HG02571 (cell line): ENCODE measurements at regions not wholly inside any gene's neighbourhood (a gene's known extent, or its start where the extent isn't known, plus 50 kb on each side); places are given as distances from the start of the nearest gene placed in this dataset.

ENCODE experiments used
- ATAC-seq: cut with Tn5 transposase; IDR thresholded peaks from one replicate; pipeline ENCODE4 v1.9.1; 2021; ENCODE audit warnings: mild to moderate bottlenecking, moderate library complexity; ENCODE audit not compliant: unreplicated experiment

DNA sequence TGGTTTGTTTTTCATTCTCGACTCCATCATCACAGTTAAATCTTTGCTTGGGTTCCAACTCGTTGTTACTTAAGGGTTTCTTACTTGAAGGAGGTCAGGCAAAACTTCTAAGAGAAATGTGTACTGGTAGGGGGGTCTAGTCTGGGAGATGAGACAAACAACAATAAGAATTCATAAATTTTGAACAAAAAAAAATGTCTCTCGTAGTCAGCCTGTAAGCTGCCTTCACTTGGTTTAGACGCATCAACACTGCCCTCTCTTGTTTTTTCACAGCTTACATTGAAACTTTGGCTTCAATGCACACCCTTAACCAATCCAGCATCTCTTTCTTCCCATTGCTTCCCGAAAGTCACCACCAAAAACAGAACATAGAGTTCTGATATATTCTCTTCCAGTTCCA is 576.4 kb upstream of the PIK3C3 start:
- no peak for ATAC-seq

DNA sequence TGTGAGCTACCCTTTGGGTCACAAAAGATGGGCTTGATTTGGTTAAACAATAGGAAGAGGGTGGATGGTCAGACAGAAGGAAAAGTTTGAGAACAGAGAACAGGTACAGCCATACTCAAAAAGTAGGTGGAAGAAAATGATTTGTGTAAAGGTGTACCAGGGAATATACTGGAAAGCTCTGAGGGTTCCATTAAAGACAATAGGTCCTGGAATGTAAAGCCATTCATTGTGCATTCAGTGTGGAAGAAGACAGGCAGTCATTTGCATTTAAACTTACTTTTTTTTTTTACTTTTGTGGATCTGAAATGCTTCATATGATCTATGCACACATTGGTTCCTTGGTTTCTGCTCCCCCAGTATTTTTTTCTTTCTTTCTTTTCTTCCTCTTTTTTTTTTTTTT is 581.4 kb upstream of the PIK3C3 start:
- ATAC-seq = no peak

DNA sequence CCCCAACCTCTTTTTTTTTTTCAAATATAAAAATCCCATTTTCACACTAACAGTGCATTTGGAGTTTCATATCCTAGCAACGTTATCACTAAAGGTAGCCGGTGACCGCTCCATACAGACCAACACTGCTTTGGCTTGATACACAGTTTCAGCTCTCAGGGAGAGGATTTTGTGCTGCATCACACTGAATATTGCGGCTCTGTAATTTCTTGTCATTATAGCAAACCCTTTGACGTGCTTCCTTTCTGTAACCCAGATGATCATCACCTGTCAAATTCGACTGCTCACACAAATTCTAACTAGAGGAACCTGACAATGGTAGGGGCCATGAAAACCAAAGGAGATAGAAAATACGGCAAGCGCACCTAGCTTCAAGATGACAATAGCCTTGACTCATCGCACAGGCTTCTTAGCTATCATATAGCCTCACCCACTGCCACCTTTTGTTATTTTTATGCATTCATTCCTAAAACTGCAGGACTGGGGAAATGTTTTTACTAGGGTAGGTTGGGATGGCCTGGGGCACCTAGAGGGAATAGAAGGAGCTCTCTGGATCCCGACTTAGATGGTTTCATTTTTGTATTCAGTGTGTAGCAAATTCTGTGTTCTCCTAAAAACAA is 582.9 kb upstream of the PIK3C3 start:
- no peak for ATAC-seq

DNA sequence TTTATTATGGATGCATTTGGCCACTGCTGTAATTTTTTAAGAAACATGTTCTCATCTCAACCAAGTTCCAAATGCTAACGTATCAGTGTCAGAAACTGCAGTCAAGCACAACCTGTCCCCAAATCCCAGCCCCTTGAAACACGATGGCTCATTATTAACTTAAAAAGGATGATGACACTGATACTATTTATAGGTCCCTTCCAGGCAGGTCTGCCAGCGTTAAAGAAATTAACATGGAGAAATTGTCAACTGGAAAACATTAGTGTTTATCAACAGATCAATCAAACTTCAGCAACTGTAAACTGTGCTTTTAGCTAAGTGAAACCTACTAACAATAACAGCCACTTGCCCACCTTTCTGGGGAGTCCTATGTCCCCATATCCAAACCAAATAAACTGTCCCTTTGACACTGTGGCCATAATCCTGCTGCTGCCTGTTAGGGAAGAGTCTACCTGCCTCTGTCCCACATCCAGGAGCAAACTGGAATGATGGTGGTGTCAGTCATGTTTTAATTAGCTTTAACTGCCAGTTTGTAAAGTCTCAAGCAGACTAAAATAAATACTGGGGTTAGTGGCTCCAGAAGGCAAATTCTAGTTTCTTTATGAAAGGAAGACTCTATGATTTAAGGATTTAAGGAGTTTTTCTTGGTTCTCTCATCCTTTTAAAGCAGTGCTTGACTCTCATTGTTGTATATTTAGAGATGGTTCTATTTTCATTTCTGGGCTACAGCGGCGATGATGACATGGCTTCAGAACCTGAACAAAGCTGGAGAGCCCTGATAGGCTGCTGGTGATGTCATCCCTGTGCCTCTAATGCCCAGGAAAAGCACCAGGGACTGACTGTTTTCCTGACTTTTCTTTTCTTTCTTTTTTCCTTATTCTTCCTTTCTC is 583.6 kb upstream of the PIK3C3 start:
- no peak for ATAC-seq

DNA sequence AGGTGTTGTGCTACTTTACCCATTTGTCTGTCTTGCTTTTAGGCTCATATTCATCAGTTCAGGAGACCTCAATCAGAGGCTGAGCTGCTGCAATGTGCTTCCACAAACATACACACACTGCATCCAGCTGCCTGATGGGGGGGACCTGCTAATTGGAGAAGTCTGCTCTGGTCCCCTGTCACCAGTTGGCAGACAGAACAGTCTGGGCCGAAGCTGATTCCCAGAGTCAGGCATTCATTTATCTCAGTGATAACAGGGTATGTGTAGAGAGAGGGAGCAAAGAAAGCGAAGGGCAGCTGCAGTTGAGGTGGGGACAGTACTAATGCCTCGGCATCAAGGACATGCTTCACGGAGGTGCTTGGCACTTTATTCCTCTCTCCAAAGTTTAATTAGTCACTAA is 584.3 kb upstream of the PIK3C3 start:
- no peak for ATAC-seq

DNA sequence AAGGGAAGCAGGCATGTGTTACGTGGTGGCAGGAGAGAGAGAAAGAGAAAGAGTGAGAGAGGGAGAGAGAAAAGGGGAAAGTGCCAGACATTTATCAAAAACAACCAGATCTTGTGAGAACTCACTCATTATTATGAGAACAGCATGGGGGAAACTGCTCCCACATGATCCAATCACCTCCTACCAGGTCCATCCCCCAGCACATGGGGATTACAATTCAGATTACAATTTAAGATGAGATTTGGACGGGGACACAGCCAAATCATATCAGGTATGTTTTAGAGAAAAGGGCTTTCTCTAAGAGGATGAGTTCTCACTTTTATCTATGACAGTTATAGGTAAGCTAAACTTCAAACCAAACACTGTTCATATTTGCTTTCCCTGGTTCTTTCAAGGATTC is 597.3 kb upstream of the PIK3C3 start:
- ATAC-seq = no peak

DNA sequence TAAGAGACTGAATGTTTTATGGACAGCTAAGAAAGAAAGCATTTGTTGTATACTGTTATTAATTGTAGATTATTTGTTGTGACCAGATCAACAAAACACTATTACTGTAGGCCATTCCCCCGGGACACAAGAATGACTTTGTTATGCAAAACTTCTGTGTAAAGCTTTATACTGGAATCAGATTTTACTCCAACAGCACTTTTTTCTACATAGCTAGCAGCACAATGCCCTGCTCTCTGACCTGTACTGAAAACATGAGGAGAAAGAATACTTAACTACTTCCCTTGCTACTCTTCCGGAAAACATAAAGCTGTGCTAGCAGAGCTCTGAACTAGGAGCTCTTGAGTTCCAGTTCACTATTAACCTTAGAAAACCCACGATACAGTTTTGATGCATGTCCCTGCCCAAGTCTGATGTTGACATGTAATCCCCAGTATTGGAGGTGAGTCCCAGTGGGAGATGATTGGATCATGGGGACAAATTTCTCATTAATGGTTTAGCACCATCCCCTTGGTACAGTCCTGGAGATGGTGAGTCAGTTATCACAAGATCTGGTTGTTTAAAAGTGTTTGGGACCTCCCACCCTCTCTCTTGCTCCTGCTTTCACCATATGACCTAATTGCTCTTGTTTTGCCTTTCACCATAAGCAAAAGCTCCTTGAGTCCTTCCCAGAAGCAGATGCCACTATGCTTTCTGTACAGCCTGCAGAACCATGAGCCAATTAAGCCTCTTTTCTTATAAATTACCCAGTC is 601.1 kb upstream of the PIK3C3 start:
- ATAC-seq = no peak

DNA sequence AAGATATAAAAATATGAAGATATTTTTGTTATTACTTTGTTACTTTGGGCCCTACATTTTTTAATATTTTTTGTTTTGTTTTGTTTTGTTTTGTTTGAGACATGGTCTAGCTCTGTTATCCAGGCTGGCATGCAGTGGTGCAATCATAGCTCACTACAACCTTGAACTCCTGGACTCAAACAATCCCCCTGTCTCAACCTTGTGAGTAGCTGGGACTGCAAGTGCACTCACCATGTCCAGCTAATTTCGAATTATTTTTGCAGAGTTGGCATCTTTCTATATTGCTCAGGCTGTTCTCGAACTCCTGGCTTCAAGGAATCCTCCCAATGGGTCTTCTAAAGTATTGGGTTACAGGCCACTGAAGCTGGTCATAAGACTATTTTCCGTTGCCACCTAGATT is 603.6 kb upstream of the PIK3C3 start:
- no peak for ATAC-seq

DNA sequence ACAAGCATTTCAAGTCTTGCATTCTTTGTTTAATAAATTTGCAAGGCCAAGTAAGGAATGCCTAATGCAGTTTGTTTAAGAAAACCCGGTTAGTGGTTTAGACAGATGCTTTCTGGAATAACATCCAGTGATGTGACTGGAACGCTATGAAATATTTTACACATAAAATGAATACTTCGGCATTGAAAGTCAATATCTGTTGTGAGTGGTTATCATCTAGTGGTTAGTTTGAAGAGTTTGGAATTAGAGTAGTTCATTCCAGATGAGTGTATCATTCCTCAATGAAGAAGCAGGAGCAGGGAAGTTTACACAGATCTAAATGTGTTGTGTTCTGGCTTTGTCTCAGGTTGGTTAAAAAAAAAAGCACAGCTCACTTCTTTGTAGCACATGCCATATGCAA is 608.0 kb upstream of the PIK3C3 start:
- ATAC-seq = no peak

DNA sequence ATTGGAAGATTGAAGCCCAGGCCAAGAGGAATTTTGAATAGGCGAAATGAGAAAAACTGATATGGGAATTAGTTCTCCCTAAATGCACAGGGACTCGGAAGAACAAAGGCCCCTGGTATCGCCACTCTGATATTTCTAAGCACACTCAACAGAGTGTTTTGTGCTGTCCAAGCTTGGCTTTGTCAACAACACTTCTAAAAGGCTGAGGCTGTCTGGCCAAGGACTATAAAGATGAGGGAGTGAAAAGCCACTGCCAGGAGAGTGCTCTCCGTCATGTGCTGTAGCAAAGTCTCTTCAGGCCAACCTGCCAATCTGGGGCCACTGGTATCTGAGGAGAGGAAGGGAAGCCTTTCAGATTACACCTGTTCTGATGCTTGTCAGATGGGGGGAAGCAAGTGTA is 611.2 kb upstream of the PIK3C3 start:
- no peak for ATAC-seq

DNA sequence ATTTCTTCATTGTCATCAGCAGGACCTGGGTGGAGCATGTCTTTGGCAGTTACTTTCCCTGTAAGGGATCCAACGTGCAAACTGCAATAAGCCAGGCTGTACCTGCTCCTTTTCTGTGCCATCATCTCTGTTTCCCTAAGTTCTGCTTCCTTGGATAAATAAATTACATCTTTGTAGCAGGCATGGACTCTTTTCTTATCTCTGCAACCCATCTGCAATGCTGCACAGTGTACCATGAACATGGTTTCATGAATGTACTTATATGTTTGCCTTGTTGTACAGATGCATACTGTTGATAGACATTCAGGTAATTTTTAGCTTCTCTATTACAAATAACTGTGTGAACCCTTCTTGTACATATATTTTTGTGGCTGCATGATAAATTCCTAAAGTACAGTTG is 616.7 kb upstream of the PIK3C3 start:
- ATAC-seq = no peak

DNA sequence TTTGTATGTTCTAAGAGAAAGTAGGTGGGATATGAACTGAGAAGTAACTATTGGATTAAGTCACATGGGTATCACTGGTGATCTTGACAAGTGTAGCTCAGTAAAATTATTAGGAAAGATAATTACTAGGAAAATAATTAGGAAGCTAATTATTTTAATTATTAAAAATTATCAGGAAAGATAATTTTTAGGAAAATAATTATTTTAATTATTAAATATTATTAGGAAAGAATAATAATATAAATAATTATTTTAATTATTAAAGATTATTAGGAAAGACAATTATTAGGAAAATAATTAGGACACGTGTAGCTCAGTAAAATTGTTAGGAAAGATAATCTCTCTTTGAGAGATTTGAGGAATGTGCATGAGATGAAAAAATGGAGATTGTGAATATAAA is 623.4 kb upstream of the PIK3C3 start:
- ATAC-seq = no peak

DNA sequence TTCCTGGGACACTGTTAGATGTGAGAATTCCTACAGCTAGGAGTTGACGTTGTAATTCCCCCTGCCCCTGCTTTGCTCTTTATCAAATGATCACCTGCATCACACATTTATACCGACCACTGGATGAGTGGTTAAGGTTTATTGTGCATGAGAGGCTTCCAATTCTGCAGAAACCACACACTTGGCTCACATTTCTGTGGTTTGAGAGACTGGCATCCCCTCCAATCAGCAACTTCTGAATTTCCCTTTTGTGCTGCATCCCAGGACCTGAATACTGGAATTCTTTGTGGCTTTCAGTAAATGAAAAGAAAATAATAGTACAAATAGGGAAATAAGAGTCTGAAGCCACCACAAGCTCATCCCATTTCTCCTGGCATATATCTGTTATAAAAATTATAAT is 628.7 kb upstream of the PIK3C3 start:
- no peak for ATAC-seq

DNA sequence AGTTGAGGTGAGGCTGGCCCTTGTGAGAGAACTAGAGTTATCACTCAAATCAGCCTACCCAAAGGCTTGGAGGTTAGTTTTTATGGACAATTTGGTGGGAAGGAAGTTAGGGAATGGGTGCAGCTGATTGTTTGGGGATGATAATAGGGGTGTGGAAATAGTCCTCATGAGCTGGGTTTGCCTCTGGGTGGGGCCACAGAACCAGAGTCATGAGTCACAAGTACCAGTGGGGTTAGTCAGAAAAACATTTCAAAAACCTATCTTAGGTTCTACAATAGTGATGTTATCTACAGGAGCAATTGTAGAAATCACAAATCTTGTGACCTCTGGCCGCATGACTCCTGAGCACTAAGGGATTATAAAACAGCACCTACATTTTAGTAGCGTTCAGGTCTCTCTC is 630.1 kb upstream of the PIK3C3 start:
- no peak for ATAC-seq

DNA sequence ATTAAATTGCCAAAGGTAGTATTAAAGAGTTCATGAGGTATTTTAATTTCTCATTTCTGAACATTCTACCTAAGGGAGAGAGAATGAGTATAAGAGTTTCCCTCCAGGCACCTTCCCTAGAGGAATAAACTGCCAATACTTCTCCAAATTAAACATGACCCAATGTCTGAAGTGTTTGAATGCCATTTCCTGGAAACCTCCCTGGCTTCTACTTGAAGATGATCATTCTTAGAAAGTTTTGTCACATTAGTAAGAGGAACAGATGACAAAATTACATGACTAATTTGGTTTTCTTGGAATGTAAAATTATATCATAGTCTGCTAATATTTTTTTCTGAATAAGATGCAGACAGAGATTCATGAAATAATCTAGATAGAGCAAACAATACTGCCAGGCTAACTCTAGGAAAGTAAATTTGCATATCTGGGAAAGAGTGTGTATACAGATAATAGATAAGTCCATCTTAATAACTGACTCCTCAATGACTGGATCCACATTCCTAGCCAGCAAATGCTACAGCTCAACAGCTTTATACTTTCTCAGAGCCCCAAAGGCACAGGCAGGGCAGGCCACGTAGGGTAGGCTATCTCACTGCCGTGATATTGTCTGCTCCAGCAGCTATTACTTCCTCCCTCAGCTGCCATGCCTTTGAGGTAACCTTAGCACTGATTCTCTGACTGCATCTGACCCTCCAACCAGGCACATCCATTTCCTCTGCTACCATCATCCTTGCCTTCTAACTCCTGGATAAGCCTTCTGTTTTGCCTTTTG is 630.8 kb upstream of the PIK3C3 start:
- ATAC-seq = no peak

DNA sequence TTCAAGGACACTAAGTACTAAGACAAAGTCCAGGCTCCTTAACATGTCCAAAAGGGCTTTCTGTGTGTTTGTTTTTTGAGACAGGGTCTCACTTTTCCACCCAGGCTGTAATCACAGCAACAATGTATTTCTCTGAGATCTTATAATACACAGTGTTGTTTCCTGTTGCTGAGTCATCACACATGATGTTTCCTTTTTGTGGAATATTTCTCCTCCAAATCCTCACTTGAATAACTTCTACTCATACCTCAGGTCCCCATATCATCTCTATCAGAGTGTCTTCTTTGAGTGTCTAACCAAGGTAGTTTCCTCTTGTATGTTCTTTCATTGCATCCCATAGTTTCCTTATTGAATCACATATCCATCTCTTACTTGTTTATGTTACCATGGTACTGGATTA is 632.0 kb upstream of the PIK3C3 start:
- ATAC-seq = no peak

DNA sequence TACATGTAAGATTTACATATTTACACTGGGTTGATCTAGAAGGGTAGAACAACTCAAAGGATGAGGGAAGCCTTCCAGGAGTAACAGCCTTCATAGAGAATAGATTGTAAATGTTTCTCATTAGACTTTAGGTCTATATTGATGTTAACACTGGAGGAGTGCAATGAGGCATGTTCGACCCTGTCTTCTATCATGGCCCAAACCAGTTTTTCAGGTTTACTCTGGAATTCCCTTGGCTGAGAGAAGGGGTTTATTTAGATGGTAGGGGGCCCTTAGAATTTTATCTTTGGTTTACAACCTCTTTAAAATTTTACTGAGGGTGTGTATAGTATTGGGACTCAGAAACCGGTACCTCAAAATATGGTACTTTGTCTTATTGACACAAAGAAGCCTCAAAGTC is 634.9 kb upstream of the PIK3C3 start:
- ATAC-seq = no peak

DNA sequence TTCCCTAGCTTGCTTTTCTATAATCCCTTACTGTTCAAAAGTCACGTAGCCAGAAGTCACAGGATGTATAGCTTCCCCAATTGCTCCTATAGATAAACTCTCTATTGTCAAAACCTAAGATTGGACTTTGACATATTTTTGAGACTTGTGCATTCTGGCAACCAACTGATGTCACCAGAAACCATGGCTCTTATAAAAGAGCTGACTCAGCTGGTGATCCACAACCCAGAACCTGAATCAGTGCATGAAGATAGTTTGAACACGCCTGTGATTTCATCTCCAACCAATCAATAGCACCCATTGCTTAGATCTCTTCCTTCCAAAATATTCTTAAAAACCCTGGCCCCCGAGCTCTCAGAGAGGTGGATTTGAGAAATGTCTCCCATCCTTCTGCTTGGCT is 639.9 kb upstream of the PIK3C3 start:
- ATAC-seq = no peak

DNA sequence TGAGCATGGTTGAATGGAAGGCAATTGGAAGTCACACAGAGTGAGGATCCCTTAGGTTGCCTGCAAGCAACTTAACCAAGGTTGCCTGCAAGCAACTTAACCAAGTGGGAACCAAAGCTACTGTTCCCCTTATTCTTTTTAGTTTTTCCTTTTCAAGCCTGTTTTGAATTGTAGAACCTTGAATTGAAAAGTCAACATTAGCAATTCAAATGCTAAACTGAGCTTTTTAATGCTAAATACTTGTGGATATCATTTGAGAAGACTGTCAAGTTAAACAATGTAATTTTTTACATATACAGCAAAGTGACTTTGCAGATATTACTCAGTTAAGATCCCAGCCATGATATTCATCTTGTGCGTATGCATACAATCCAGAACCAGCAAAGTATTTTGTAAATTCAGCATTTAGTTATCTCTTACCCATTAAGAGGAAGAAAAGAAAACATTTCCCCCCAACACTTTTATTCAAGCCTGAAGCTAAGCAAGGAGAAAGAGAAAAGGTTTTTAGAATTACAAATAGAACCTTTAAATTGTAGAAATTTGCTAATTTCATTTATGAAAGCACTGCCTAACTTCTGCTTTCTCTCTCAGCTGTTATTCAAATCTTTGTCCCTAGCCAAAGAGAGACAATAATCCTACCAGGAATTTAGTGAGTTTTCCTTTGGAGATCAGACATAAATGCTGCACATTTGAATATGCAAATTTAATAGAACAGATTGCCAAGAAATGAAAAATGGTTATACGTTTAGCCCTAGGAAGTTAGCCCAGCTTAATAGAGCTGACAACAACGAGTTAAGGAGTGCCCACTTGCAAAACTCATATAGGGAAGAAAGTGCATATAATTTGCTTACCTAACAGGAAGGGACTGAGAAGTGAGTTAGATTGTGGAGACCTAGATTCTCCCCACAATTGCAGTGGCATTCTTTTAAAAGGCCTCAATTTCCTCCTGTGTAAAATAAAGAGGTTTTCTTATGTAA is 643.2 kb upstream of the PIK3C3 start:
- ATAC-seq = no peak

DNA sequence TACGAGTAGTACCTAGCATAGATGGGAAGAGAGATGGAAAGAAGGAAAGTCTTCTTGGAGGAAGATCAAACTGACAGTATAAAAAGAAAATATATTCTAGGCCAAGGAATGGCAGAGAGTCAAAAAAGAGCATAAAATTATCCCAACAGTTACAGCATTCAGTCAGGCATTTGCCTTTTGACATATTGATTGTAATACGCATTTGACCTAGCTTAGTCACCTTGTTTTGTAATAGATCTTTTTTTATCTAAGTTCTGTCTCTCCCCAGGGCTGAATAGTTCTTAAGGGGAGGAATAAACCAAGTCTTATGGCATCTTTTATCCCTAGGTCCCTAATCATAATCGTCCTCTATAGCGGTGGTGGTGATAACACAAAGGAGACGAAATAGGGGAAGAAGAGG is 657.3 kb upstream of the PIK3C3 start:
- ATAC-seq = no peak
